ENCODE measurements at regions not wholly inside any gene's neighbourhood (a gene's known extent, or its start where the extent isn't known, plus 50 kb on each side); places are given as distances from the start of the nearest gene placed in this dataset.

GRCh38 chr15:69535101-69535638 lies 82.6 kb downstream of the RPLP1 start:
- Mint-ChIP-seq H3K36me3 (peaks cover 0 to 5% (median 0%) of the 10 kb centered on the region in 3 donors), H3K9me3 (no peaks in the 10 kb centered on the region), H3K27me3 (ENCODE audit: low read depth in 3 of 3) (peaks cover 13 to 23% (median 20%) of the 10 kb centered on the region in 3 donors), H3K4me3 (peak overlapping the region in 3 of 5 donors; percentile 1 to 72 (median 36)), H3K4me1 (peaks cover 5 to 10% of the 10 kb centered on the region in 2 donors), H3K27ac (peak overlapping the region in 3 of 6 donors; percentile 21 to 53 (median 23))
- peak in 2 of 3 donors; percentile 37 to 43 for DNase-seq

- H3K4me1 Mint-ChIP-seq: peaks cover 5 to 10% of the 10 kb centered on the region in 2 donors
Measured at GRCh38 chr15:69535998-69536397, 83.4 kb downstream of the RPLP1 start.

DNA sequence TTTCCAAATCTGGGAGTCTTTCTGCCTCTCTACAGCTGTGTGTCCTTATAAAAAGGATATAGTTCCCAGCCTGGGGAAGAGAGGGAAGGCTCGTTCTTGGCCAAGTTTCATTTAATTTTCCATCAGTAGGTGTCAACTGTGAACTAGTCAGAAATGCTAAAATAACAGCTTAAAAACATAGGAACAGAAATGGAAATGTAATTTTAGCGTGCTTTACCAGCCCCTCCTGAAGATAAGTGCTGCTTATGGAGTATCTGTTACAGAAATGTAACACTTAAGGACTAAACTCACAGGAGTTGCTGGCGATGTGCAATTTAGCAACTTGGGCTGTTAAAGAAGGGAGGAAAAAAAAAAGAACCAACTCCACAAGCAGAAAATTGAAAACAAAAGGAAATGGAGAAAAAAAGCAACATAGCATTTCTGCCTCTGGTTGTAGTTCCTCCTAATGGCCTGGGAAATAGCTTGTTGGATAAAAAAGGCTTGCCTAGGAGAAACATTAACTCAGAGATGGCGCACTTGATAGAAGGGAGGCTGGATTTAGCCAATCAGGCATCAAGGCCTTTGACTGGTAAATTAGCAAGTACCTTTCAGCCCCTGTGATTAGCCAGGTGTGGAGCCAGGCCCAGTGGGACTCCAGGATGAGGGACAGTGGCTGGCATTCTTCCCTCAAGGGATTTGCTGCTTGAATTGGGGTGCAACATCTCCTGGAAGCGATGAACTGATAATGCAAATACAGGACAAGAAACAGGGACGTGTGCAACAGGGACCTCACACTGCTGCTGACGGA lies 84.3 kb downstream of the RPLP1 start:
- H3K27ac Mint-ChIP-seq: no peak overlapping the region
- H3K4me1 Mint-ChIP-seq: peaks cover 5 to 10% of the 10 kb centered on the region in 2 donors

More at GRCh38 chr15:69535998-69536397, 83.4 kb downstream of the RPLP1 start:
- H3K27me3 Mint-ChIP-seq (ENCODE audit: low read depth in 3 of 3): peaks cover 12 to 23% (median 20%) of the 10 kb centered on the region in 3 donors
- H3K36me3 Mint-ChIP-seq: peaks cover 0 to 5% (median 0%) of the 10 kb centered on the region in 3 donors
- no peaks in the 10 kb centered on the region for H3K9me3 Mint-ChIP-seq
- H3K4me3 Mint-ChIP-seq: peak overlapping the region in 1 of 5 donors; percentile 2
- H3K27ac Mint-ChIP-seq: peak overlapping the region in 2 of 6 donors; percentile 5 to 9
- DNase-seq: no peak

DNA sequence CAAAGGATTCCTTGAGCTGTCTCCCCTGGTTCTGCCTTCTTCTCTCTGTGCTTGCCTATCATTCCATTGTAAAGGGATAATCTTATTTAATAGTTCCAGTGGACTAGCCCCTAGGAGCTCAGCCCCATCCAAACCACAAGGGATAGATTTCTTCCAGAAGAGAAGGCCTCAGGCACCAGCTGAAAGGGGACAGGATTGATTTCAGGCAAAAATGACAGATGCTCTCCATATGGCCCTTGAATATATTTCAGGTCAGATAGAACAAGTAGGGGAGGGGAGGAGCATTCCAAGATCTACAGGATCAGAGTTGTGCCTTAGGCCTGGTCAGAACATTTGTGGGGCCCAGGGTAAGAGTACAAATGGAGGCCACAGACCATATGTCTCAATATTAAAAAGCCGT lies 85.3 kb downstream of the RPLP1 start:
- peaks cover 12 to 26% (median 20%) of the 10 kb centered on the region in 3 donors for H3K27me3 Mint-ChIP-seq (ENCODE audit: low read depth in 3 of 3)
- DNase-seq: no peak
- peaks cover 0 to under 1% (median 0%) of the 10 kb centered on the region in 3 donors for H3K36me3 Mint-ChIP-seq
- no peak overlapping the region for H3K27ac Mint-ChIP-seq
- H3K4me1 Mint-ChIP-seq: peaks cover 5 to 10% of the 10 kb centered on the region in 2 donors
- no peaks in the 10 kb centered on the region for H3K9me3 Mint-ChIP-seq
- H3K4me3 Mint-ChIP-seq: no peak overlapping the region

More for the DNA sequence above, 84.3 kb downstream of the RPLP1 start:
- peaks cover 12 to 23% (median 20%) of the 10 kb centered on the region in 3 donors for H3K27me3 Mint-ChIP-seq (ENCODE audit: low read depth in 3 of 3)
- DNase-seq: no peak
- H3K4me3 Mint-ChIP-seq: no peak overlapping the region
- H3K9me3 Mint-ChIP-seq: no peaks in the 10 kb centered on the region
- peaks cover 0 to 5% (median 0%) of the 10 kb centered on the region in 3 donors for H3K36me3 Mint-ChIP-seq

DNA sequence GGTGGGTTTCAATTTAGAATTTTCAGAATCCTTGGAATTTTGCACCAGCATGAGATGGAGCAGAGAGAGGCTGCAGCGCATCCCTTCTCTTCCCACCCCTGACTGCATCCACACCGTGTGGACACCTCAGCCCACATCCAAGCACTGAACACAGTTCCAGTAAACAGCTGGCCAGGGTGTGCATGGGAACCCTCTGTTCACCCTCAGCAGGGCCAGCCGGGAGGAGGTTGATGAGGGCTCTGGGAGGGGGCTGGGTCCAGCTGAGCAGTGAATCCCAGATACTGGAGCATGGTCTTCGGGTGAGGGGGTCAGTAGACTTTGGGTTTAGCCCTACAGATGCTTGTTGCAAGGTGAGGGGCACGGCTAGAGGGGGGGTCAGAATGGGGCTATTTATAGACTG lies 85.8 kb downstream of the RPLP1 start:
- no peak overlapping the region for H3K27ac Mint-ChIP-seq

DNA sequence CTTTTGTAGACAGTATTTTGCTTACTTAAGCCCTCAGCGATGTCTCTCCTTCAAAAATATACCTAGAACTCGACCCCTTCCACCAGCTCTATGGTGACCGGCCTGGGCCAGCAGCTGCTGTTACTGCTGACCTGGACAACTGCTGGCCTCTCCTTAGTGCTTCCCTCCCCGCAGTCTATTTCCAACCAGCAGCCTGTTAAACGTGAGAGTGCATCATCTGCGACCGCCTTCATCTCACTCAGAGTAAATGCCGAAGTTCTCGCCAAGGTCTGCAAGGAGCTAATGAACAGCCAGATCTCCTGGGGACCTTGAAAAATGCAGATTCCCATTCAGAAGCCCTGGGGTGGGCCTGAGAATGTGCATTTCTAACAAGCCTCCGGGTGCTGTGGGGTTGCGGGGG lies 86.7 kb downstream of the RPLP1 start:
- no peak overlapping the region for H3K4me3 Mint-ChIP-seq
- no peak overlapping the region for H3K27ac Mint-ChIP-seq
- H3K36me3 Mint-ChIP-seq: peaks cover 0 to 1% (median 0%) of the 10 kb centered on the region in 3 donors
- H3K9me3 Mint-ChIP-seq: no peaks in the 10 kb centered on the region
- peaks cover 5 to 10% of the 10 kb centered on the region in 2 donors for H3K4me1 Mint-ChIP-seq
- no peak for DNase-seq
- peaks cover 8 to 23% (median 23%) of the 10 kb centered on the region in 3 donors for H3K27me3 Mint-ChIP-seq (ENCODE audit: low read depth in 3 of 3)

More for the DNA sequence above, 85.8 kb downstream of the RPLP1 start:
- Mint-ChIP-seq H3K4me3 (no peak overlapping the region), H3K4me1 (peaks cover 5 to 10% of the 10 kb centered on the region in 2 donors), H3K27me3 (ENCODE audit: low read depth in 3 of 3) (peaks cover 10 to 26% (median 19%) of the 10 kb centered on the region in 3 donors), H3K36me3 (no peaks in the 10 kb centered on the region), H3K9me3 (no peaks in the 10 kb centered on the region)
- DNase-seq: no peak

DNA sequence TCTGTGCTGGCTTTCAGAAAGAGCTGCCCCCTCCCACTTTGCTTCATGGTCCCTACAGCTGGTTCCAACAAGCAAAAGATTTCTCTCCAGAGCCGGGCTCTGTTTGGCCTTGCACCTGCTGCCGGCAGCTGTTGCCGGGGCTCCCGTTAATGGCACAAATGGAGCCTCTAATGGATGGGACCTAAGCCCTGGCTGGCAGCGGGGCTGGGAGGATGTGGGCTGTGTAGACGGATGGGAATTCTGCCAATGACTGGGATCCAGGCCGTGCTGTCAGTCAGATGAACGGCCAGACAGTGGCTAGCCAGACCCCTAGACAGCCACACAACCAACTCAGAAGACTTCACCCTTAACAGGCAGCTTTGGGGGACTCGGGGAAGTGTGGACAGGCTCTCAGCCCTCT lies 88.0 kb downstream of the RPLP1 start:
- Mint-ChIP-seq H3K27me3 (ENCODE audit: low read depth in 3 of 3) (peaks cover 5 to 18% (median 13%) of the 10 kb centered on the region in 3 donors), H3K4me3 (no peak overlapping the region), H3K36me3 (peaks cover 0 to 4% (median 0%) of the 10 kb centered on the region in 3 donors), H3K4me1 (peaks cover 0 to under 1% of the 10 kb centered on the region in 2 donors), H3K27ac (no peak overlapping the region), H3K9me3 (no peaks in the 10 kb centered on the region)
- no peak for DNase-seq

GRCh38 chr15:69542028-69542427 lies 89.4 kb downstream of the RPLP1 start:
- Mint-ChIP-seq H3K4me3 (no peak overlapping the region), H3K27me3 (ENCODE audit: low read depth in 3 of 3) (peaks cover 4 to 14% (median 6%) of the 10 kb centered on the region in 3 donors), H3K36me3 (peaks cover 0 to 4% (median 0%) of the 10 kb centered on the region in 3 donors), H3K9me3 (no peaks in the 10 kb centered on the region), H3K27ac (no peak overlapping the region), H3K4me1 (no peaks in the 10 kb centered on the region)
- no peak for DNase-seq

DNA sequence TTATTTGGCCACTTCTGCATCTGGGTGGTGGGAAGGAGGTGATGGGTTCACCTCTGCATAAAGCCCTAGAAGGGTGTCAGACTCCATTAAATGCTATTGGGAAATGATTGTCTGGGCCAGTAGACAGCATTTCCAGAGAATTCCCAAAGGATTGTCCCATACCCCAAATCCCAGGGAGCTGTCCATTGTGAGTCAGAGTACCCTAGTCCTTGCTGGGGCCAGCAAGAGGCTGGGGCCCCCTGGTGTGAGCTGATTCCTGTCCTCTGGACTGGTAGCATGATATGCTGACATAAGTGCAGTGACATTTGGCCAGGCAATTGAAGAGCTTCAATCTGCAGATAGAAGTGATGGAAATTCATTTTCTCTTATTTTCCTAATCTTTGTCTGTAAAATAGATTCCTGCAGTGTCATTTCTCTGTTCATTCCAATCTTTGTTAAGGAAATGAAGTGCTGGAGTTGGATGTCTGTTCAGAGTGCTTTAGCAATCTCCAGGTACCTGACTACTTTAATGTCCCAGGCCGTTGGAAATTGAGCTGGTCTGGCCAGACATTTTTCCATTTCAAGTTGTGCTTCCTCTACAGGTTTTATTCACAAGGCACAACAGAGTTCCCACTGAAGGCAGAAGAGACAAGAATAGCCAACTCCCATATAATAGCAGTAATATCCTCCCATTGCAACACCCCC lies 91.2 kb downstream of the RPLP1 start:
- peaks cover 0 to 6% (median 0%) of the 10 kb centered on the region in 3 donors for H3K36me3 Mint-ChIP-seq
- H3K27me3 Mint-ChIP-seq (ENCODE audit: low read depth in 3 of 3): peaks cover 4 to 11% (median 8%) of the 10 kb centered on the region in 3 donors
- H3K27ac Mint-ChIP-seq: no peak overlapping the region
- H3K9me3 Mint-ChIP-seq: no peaks in the 10 kb centered on the region
- no peak for DNase-seq
- no peaks in the 10 kb centered on the region for H3K4me1 Mint-ChIP-seq
- H3K4me3 Mint-ChIP-seq: no peak overlapping the region

DNA sequence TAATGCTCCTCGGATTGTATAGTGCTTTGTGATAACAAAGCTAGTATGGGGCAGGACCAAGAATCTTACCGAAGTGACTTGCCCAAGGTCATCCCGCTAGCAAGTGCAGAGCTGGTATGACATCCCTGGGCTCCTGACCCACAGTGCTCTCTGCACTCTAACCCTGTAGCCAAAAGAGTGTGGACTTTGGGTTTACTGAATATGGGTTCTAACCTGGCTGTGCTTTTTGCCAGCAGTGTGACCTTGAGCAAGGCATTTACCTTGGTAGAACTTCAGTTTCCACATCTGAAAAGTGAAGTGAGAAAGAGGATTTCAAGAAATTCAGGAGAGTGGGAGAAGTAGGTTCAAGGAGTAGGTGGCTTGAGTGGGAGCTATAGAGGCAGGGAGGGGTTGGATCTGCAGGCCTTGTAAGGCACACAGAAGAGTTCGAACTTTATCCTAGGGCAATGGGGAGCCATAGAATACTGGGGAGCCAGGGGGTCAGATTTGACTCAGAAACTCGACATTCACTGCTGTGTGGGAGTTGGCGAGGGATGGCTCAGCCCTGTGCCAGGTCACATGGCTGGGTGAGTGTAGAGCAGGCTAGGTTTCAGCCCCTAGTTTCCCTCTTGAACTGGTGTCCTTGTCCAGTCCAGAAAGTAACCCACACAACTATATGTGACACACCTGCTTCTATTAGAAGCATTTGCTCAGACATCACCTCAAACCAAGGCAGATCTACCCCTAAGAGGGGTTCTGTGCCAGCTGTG lies 91.9 kb downstream of the RPLP1 start:
- H3K36me3 Mint-ChIP-seq: peaks cover 0 to 6% (median 0%) of the 10 kb centered on the region in 3 donors
- peaks cover 4 to 11% (median 10%) of the 10 kb centered on the region in 3 donors for H3K27me3 Mint-ChIP-seq (ENCODE audit: low read depth in 3 of 3)
- no peak overlapping the region for H3K27ac Mint-ChIP-seq
- DNase-seq: no peak
- no peak overlapping the region for H3K4me3 Mint-ChIP-seq
- H3K9me3 Mint-ChIP-seq: no peaks in the 10 kb centered on the region
- no peaks in the 10 kb centered on the region for H3K4me1 Mint-ChIP-seq

DNA sequence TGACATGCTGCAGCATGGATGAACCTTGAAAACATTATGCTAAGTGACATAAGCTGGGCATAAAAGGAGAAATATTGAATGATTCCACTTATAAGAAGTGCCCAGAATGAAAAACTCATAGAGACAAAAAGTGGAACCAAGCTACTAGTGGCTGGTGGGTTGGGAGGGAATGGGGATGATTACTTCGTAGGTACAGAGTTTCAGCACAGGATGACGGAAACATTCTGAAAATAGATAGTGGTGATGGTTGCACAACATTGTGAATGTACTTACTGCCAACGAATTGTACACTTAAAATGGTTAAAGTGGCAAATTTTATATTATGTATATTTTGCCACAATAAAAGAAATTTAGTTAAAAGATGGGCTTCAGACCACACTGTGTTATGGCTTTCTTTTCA lies 93.6 kb downstream of the RPLP1 start:
- peaks cover 6 to 13% (median 7%) of the 10 kb centered on the region in 3 donors for H3K27me3 Mint-ChIP-seq (ENCODE audit: low read depth in 3 of 3)

DNA sequence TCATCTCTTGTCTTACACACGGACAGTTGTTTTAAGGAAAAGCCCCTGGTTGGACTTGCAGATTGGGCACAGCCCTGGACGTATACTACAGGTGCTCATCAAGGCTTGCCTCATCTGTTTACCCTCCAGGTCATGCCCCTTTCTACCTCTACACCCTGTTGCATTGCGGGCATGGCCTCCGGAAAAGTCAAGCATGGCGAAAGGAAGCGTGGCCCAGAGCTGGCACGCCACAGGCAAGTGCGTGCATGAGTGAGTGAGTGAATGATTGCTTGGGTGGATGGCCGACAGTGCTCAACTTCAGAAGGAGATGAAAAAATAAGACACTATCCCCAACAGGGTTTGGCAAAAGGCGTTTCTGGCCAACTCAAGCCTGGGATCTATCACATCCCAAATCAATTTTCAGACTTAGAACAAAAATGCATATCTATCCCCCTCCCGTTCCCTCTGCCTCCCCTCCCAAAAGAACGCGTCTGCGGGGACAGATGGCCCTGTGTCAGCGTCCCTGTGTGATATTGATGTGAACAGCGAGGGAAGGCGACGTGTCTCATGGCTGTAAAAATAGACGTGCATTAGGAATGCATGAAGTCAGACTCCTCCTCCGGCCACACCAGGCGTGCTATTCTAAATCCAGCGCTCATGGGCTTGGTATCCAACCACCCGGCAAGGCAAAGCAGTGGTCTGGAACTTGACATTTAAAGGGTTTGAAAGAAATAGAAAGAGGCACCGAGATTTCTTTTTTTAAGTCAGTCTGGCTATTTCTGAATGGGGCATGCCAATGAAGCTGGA lies 96.0 kb downstream of the RPLP1 start:
- Mint-ChIP-seq H3K27me3 (ENCODE audit: low read depth in 3 of 3) (peaks cover 5 to 10% (median 6%) of the 10 kb centered on the region in 3 donors), H3K4me1 (peaks cover 12 to 20% of the 10 kb centered on the region in 2 donors), H3K36me3 (peaks cover 6% of the 10 kb centered on the region in 3 donors), H3K27ac (no peak overlapping the region), H3K4me3 (no peak overlapping the region), H3K9me3 (peaks cover 0 to 12% (median 0%) of the 10 kb centered on the region in 6 donors)
- no peak for DNase-seq

More for the DNA sequence above, 93.6 kb downstream of the RPLP1 start:
- no peak overlapping the region for H3K27ac Mint-ChIP-seq
- H3K4me3 Mint-ChIP-seq: no peak overlapping the region
- H3K36me3 Mint-ChIP-seq: peaks cover 1 to 6% (median 1%) of the 10 kb centered on the region in 3 donors
- H3K9me3 Mint-ChIP-seq: peaks cover 0 to 2% (median 0%) of the 10 kb centered on the region in 6 donors
- no peak for DNase-seq
- H3K4me1 Mint-ChIP-seq: no peaks in the 10 kb centered on the region

All from immature natural killer cell (primary cell).